Right atrium auricular region (tissue), 2 donors: ENCODE measurements at regions not wholly inside any gene's neighbourhood (a gene's known extent, or its start where the extent isn't known, plus 50 kb on each side); places are given as distances from the start of the nearest gene placed in this dataset.
A peak's percentile ranks its signal among the peaks of the same experiment; 100 is the strongest.

Experiments used
- DNase-seq: peaks from one replicate; pipeline ENCODE4 v3.0.0-alpha.2; 2019; ENCODE audit warnings: low spot score
- H3K27ac ChIP-seq, 2 donors: fragments of 200-600 bp; sonication (generic); 1 replicate in 1 of 2; 2 replicates in 1 of 2; pipeline ENCODE4 v1.5.1; 2016 to 2019
- H3K27me3 ChIP-seq, 2 donors: fragments of 200-600 bp; sonication (generic); one replicate each; pipeline versions ENCODE4 v1.5.1 to v1.6.0; 2017 to 2019
- H3K36me3 ChIP-seq: fragments of 200-600 bp; sonication (generic); one replicate; pipeline ENCODE4 v1.5.1; 2016
- H3K4me1 ChIP-seq, 2 donors: fragments of 200-600 bp; sonication (generic); one replicate each; pipeline versions ENCODE4 v1.5.1 to v1.6.0; 2017 to 2019
- H3K4me3 ChIP-seq, 2 donors: fragments of 200-600 bp; sonication (generic); 1 replicate in 1 of 2; 2 replicates in 1 of 2; pipeline ENCODE4 v1.5.1; 2017 to 2019; ENCODE audit warnings: mild to moderate bottlenecking in 1 of 2, moderate library complexity in 1 of 2
- H3K9me3 ChIP-seq, 2 donors: fragments of 200-600 bp; sonication (generic); one replicate each; pipeline ENCODE4 v1.5.1; 2019
- CTCF ChIP-seq, 2 donors: fragments of 200-600 bp; sonication (generic); IDR thresholded peaks; one replicate each; pipeline ENCODE4 v1.5.1; 2019; ENCODE audit warnings: antibody characterized with exemption in 2 of 2

GRCh38 chr11:119992171-119993051, 145.5 kb downstream of the TRIM29 start:
- Histone ChIP-seq H3K4me1 (peaks cover 0 to 8% of the 10 kb centered on the region in 2 donors), H3K4me3 (no peak overlapping the region), H3K27me3 (no peaks in the 10 kb centered on the region), H3K36me3 (no peaks in the 10 kb centered on the region), H3K9me3 (no peaks in the 10 kb centered on the region), H3K27ac (no peak overlapping the region)
- TF ChIP-seq CTCF (IDR thresholded peaks at IDR 0.05): no peak
- DNase-seq: no peak

GRCh38 chr11:119991669-119992068, 146.2 kb downstream of the TRIM29 start:
- H3K4me3 ChIP-seq: no peak overlapping the region
- H3K27me3 ChIP-seq: no peaks in the 10 kb centered on the region
- DNase-seq: no peak
- H3K9me3 ChIP-seq: no peaks in the 10 kb centered on the region
- H3K27ac ChIP-seq: no peak overlapping the region
- no peaks in the 10 kb centered on the region for H3K36me3 ChIP-seq
- no peak for TF ChIP-seq CTCF (IDR thresholded peaks at IDR 0.05)
- peaks cover 0 to 8% of the 10 kb centered on the region in 2 donors for H3K4me1 ChIP-seq

- Histone ChIP-seq H3K9me3 (no peaks in the 10 kb centered on the region), H3K4me1 (peaks cover 0 to 8% of the 10 kb centered on the region in 2 donors), H3K27ac (no peak overlapping the region), H3K4me3 (no peak overlapping the region), H3K27me3 (no peaks in the 10 kb centered on the region), H3K36me3 (no peaks in the 10 kb centered on the region)
- TF ChIP-seq CTCF (IDR thresholded peaks at IDR 0.05): no peak
- no peak for DNase-seq
Observed at GRCh38 chr11:119991022-119991404, 146.9 kb downstream of the TRIM29 start.

GRCh38 chr11:119990309-119991021, 147.4 kb downstream of the TRIM29 start:
- no peaks in the 10 kb centered on the region for H3K9me3 ChIP-seq
- H3K36me3 ChIP-seq: no peaks in the 10 kb centered on the region
- H3K27ac ChIP-seq: no peak overlapping the region
- H3K4me3 ChIP-seq: no peak overlapping the region
- TF ChIP-seq CTCF (IDR thresholded peaks at IDR 0.05): no peak
- no peaks in the 10 kb centered on the region for H3K27me3 ChIP-seq
- DNase-seq: peak; percentile 67
- H3K4me1 ChIP-seq: peaks cover 0 to 8% of the 10 kb centered on the region in 2 donors

GRCh38 chr11:119989159-119989821, 148.6 kb downstream of the TRIM29 start:
- TF ChIP-seq CTCF (IDR thresholded peaks at IDR 0.05): no peak

More at GRCh38 chr11:119989159-119989821, 148.6 kb downstream of the TRIM29 start:
- Histone ChIP-seq H3K4me1 (peaks cover 0 to 8% of the 10 kb centered on the region in 2 donors), H3K4me3 (no peak overlapping the region), H3K27ac (no peak overlapping the region), H3K9me3 (no peaks in the 10 kb centered on the region), H3K36me3 (no peaks in the 10 kb centered on the region), H3K27me3 (no peaks in the 10 kb centered on the region)
- no peak for DNase-seq
